Fibroblast of mammary gland (primary cell): ENCODE measurements at regions not wholly inside any gene's neighbourhood (a gene's known extent, or its start where the extent isn't known, plus 50 kb on each side); places are given as distances from the start of the nearest gene placed in this dataset.

Experiments
- DNase-seq: peaks from one replicate; pipeline ENCODE4 v3.0.0-alpha.2; 2010; ENCODE audit warnings: low read depth
- H3K4me3 ChIP-seq: 2 replicates; pipeline ENCODE4 v1.5.1; 2011; ENCODE audit warnings: low read depth, mild to moderate bottlenecking, low read length, moderate library complexity; ENCODE audit not compliant: control insufficient read depth
- CTCF ChIP-seq: conservative IDR thresholded peaks from 2 replicates; pipeline ENCODE4 v1.5.1; 2011; ENCODE audit warnings: low read depth, low read length, inconsistent platforms; ENCODE audit not compliant: control insufficient read depth, insufficient read depth

- no peak for TF ChIP-seq CTCF
- H3K4me3 ChIP-seq, result no peak overlapping the region
- DNase-seq, result no peak
Measured at GRCh38 chr11:69926376-69927050, 107.3 kb upstream of the FGF3 start.

- H3K4me3 ChIP-seq, result no peak overlapping the region
- no peak for DNase-seq
- no peak for TF ChIP-seq CTCF
Measured at GRCh38 chr11:69928121-69928520, 108.9 kb upstream of the FGF3 start.

GRCh38 chr11:69928975-69929374 is 109.8 kb upstream of the FGF3 start:
- DNase-seq, result no peak
- H3K4me3 ChIP-seq, result no peak overlapping the region
- TF ChIP-seq CTCF, result no peak

- no peak for DNase-seq
- no peak for TF ChIP-seq CTCF
- H3K4me3 ChIP-seq, result no peak overlapping the region
Measured at GRCh38 chr11:69930081-69931059, 111.2 kb upstream of the FGF3 start.

- TF ChIP-seq CTCF, result no peak
- no peak for DNase-seq
Measured at GRCh38 chr11:69931060-69931910, 112.1 kb upstream of the FGF3 start.

GRCh38 chr11:69931994-69932910 is 113.0 kb upstream of the FGF3 start:
- no peak for TF ChIP-seq CTCF
- no peak for DNase-seq
- H3K4me3 ChIP-seq, result no peak overlapping the region

More at GRCh38 chr11:69931060-69931910, 112.1 kb upstream of the FGF3 start:
- no peak overlapping the region for H3K4me3 ChIP-seq
